ENCODE measurements at regions not wholly inside any gene's neighbourhood (a gene's known extent, or its start where the extent isn't known, plus 50 kb on each side); places are given as distances from the start of the nearest gene placed in this dataset.

GRCh38 chr7:46290374-46291049, 369.4 kb upstream of the IGFBP3 start:
- TF ChIP-seq CTCF (IDR thresholded peaks at IDR 0.05) (no peak), POLR2A (IDR thresholded peaks at IDR 0.05) (no peak)

All from adrenal gland (tissue), 5 donors.